SK-N-SH treated with all-trans-retinoic acid at 6 μM for 48 hours (cell line): ENCODE measurements at regions not wholly inside any gene's neighbourhood (a gene's known extent, or its start where the extent isn't known, plus 50 kb on each side); places are given as distances from the start of the nearest gene placed in this dataset.

ENCODE experiments used
- CSDC2 ChIP-seq: fragments of 250-450 bp; sonication (Bioruptor Pico); IDR thresholded peaks from 2 replicates; pipeline ENCODE4 v1.5.0; 2020; ENCODE audit warnings: mild to moderate bottlenecking, moderate library complexity
- PPARA ChIP-seq: fragments of 250-450 bp; sonication (Bioruptor Pico); IDR thresholded peaks from 2 replicates; pipeline ENCODE4 v1.5.0; 2020; ENCODE audit warnings: mild to moderate bottlenecking, borderline replicate concordance
- TCF4 ChIP-seq: fragments of 250-450 bp; sonication (Bioruptor Pico); IDR thresholded peaks from 2 replicates; pipeline ENCODE4 v1.8.0; 2021; ENCODE audit warnings: mild to moderate bottlenecking, moderate library complexity, borderline replicate concordance
- TF ChIP-seq, protein P1 (sequence below): fragments of 250-450 bp; sonication (Bioruptor Pico); IDR thresholded peaks from 2 replicates; pipeline ENCODE4 v1.8.0; 2020; ENCODE audit warnings: mild to moderate bottlenecking, moderate library complexity, borderline replicate concordance

DNA sequence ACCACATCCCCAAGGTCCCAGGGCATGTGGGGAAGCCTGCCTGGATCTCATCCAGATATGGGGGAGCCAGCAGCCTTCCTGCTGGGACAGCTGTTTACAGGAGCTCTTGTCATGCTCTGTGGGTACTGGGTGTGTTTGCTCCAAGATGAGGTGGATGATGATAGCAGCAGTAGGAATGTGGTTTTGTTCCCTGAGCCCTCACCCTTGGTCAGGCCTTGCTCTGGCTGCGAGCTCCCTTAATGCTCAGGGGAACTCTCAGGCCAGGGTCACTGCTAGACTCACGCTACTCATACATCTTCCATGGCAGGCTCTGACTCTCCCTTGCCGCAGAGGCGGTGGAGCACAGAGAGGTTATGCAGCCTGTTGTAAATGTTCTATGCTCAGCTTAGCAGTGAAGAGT lies 990.3 kb downstream of the AACS start:
- TF ChIP-seq TCF4 (CRISPR knock-in tag): no peak
- TF ChIP-seq CSDC2 (CRISPR knock-in tag): no peak
- no peak for TF ChIP-seq PPARA (CRISPR knock-in tag)
- TF ChIP-seq, protein P1, sequence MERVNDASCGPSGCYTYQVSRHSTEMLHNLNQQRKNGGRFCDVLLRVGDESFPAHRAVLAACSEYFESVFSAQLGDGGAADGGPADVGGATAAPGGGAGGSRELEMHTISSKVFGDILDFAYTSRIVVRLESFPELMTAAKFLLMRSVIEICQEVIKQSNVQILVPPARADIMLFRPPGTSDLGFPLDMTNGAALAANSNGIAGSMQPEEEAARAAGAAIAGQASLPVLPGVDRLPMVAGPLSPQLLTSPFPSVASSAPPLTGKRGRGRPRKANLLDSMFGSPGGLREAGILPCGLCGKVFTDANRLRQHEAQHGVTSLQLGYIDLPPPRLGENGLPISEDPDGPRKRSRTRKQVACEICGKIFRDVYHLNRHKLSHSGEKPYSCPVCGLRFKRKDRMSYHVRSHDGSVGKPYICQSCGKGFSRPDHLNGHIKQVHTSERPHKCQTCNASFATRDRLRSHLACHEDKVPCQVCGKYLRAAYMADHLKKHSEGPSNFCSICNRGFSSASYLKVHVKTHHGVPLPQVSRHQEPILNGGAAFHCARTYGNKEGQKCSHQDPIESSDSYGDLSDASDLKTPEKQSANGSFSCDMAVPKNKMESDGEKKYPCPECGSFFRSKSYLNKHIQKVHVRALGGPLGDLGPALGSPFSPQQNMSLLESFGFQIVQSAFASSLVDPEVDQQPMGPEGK (CRISPR knock-in tag): no peak
